ENCODE measurements at regions not wholly inside any gene's neighbourhood (a gene's known extent, or its start where the extent isn't known, plus 50 kb on each side); places are given as distances from the start of the nearest gene placed in this dataset.

DNA sequence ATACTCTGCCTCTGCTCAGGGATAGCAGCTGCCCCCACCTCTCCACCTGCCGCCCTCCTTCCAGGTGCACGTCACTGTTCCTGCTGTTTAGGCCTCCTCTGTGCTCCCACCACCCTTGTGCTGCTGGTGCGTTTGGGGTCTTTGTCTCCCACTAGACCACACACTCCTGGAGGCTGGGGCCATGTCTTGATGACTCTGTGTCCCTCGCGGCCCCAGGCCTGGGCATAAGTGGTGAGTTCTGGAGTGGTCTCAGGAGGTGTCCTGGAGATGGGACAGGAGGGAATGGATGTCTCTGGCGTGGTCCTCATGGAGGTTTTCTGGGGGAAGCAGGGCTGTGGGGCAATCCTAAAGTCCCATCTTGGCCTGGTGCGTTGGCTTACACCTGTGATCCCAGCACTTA, 132.1 kb downstream of the TFCP2L1 start:
- TF ChIP-seq CTCF (conservative IDR thresholded peaks at IDR 0.05) = no peak
- TF ChIP-seq EZH2 (IDR thresholded peaks at IDR 0.05; ENCODE audit: low read depth) = no peak
